ENCODE measurements at regions not wholly inside any gene's neighbourhood (a gene's known extent, or its start where the extent isn't known, plus 50 kb on each side); places are given as distances from the start of the nearest gene placed in this dataset.

DNA sequence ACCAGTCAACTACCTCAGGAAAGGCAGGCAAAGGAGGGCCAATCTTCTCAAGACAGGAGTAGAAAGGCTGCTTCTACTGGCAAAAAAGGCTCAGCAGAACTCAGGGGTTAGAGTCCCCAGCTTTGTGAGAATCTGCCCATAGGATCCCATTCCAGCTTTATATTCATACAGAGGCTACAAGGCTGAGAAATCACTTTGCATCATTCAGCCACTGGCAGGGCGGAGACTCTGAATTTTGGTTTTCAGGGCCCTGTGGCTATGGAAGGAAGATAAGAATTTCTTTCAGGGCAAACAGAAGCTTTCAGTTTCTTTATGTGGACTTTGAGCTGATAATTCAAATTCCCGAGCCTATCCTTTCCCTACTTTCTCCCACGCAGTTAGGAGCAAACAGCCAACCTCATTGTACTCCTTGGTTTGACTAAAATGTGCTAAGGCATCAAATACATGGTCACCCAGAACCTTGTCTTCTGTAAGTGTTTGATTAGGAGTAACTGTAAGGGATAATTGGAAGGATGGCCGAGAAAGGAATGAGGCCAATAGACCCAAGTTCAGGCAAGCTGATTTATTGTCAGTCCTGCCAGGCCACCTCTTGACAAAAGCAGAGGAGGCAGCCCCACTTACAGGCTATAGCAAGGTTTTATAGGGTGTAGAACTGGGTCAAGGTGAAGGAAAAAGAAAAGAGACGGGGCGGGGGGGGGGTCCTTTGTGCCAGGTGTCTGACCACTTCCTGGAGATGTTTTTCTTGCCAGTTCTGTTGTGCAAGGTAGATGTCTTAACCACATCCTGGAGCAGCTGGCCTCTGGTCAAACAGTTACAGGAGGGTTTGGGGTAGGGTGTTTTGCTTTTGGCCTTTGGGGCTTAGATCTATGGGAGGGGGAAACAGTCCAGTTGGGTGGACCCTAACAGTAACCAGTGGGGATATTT lies 165.3 kb upstream of the PPP1R2C start:
- Histone ChIP-seq H2AFZ (no peak overlapping the region), H3K4me3 (no peak overlapping the region), H3K4me2 (no peak overlapping the region), H4K20me1 (replicated peaks; ENCODE audit: insufficient read depth) (no peaks in the 10 kb centered on the region), H3K36me3 (ENCODE audit: insufficient read depth) (no peaks in the 10 kb centered on the region), H3F3A (replicated peaks; ENCODE audit: low read depth) (no peaks in the 10 kb centered on the region), H3K27ac (ENCODE audit: low read depth) (no peak overlapping the region), H3K4me1 (ENCODE audit: insufficient read depth) (peaks cover 2% of the 10 kb centered on the region; the same call in 1 of the 2 replicates), H3K27me3 (ENCODE audit: insufficient read depth) (no peaks in the 10 kb centered on the region), H3K79me2 (replicated peaks; ENCODE audit: insufficient read depth) (no peaks in the 10 kb centered on the region), H3K9me2 (ENCODE audit: insufficient read depth) (no peaks in the 10 kb centered on the region)
- no peak for DNase-seq (ENCODE audit: low spot score)
- TF ChIP-seq, protein P1, sequence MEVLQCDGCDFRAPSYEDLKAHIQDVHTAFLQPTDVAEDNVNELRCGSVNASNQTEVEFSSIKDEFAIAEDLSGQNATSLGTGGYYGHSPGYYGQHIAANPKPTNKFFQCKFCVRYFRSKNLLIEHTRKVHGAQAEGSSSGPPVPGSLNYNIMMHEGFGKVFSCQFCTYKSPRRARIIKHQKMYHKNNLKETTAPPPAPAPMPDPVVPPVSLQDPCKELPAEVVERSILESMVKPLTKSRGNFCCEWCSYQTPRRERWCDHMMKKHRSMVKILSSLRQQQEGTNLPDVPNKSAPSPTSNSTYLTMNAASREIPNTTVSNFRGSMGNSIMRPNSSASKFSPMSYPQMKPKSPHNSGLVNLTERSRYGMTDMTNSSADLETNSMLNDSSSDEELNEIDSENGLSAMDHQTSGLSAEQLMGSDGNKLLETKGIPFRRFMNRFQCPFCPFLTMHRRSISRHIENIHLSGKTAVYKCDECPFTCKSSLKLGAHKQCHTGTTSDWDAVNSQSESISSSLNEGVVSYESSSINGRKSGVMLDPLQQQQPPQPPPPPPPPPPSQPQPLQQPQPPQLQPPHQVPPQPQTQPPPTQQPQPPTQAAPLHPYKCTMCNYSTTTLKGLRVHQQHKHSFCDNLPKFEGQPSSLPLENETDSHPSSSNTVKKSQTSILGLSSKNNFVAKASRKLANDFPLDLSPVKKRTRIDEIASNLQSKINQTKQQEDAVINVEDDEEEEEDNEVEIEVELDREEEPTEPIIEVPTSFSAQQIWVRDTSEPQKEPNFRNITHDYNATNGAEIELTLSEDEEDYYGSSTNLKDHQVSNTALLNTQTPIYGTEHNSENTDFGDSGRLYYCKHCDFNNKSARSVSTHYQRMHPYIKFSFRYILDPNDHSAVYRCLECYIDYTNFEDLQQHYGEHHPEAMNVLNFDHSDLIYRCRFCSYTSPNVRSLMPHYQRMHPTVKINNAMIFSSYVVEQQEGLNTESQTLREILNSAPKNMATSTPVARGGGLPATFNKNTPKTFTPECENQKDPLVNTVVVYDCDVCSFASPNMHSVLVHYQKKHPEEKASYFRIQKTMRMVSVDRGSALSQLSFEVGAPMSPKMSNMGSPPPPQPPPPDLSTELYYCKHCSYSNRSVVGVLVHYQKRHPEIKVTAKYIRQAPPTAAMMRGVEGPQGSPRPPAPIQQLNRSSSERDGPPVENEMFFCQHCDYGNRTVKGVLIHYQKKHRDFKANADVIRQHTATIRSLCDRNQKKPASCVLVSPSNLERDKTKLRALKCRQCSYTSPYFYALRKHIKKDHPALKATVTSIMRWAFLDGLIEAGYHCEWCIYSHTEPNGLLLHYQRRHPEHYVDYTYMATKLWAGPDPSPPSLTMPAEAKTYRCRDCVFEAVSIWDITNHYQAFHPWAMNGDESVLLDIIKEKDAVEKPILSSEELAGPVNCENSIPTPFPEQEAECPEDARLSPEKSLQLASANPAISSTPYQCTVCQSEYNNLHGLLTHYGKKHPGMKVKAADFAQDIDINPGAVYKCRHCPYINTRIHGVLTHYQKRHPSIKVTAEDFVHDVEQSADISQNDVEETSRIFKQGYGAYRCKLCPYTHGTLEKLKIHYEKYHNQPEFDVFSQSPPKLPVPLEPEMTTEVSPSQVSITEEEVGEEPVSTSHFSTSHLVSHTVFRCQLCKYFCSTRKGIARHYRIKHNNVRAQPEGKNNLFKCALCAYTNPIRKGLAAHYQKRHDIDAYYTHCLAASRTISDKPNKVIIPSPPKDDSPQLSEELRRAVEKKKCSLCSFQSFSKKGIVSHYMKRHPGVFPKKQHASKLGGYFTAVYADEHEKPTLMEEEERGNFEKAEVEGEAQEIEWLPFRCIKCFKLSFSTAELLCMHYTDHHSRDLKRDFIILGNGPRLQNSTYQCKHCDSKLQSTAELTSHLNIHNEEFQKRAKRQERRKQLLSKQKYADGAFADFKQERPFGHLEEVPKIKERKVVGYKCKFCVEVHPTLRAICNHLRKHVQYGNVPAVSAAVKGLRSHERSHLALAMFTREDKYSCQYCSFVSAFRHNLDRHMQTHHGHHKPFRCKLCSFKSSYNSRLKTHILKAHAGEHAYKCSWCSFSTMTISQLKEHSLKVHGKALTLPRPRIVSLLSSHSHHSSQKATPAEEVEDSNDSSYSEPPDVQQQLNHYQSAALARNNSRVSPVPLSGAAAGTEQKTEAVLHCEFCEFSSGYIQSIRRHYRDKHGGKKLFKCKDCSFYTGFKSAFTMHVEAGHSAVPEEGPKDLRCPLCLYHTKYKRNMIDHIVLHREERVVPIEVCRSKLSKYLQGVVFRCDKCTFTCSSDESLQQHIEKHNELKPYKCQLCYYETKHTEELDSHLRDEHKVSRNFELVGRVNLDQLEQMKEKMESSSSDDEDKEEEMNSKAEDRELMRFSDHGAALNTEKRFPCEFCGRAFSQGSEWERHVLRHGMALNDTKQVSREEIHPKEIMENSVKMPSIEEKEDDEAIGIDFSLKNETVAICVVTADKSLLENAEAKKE (CRISPR knock-in tag; IDR thresholded peaks at IDR 0.05): no peak
- TF ChIP-seq STAT1 (IDR thresholded peaks at IDR 0.05; ENCODE audit: unreplicated experiment): no peak
- peaks cover 10% of the 10 kb centered on the region for H3K9me3 Mint-ChIP-seq
- no peak for ATAC-seq
- H3K27me3 Mint-ChIP-seq (ENCODE audit: insufficient read depth, low read depth, poor library complexity): no peaks in the 10 kb centered on the region
- H3K36me3 Mint-ChIP-seq (ENCODE audit: low read depth): peaks cover 9% of the 10 kb centered on the region; the same call in 2 of the 3 replicates
- no peak overlapping the region for H3K27ac Mint-ChIP-seq
- no peaks in the 10 kb centered on the region; the same call in 1 of the 3 replicates for H3K4me1 Mint-ChIP-seq
- no peak overlapping the region for H3K4me3 Mint-ChIP-seq

DNA sequence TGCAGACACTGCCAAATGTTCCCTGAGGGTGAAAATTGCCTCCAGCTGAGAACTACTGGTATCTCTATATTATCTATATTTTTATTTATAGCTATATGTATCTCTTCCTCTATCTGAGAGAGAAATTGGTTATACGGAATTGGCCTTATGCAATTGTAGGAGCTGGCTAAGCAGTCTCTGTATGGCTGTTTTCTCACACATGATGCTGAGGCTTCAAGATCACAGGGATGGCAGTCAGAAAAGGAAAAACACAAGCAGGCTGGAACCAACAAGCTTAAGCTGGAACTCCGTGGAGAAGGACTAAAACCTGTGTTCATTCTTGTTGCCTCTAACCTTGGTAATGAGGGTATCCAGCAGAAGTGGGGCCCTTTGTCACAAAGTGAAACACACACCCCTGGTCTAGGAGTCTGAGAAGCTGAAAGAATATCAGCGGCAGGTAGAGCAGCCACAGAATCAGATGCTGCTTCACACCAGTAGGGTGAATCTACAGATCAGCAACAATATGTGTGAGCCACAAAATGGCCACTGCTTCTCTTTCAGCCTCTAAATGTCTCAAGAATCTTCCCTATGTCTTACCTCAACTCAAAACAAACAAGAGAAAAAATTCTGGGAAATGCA lies 166.5 kb upstream of the PPP1R2C start:
- Mint-ChIP-seq H3K4me3 (no peak overlapping the region), H3K36me3 (ENCODE audit: low read depth) (peaks cover 2% of the 10 kb centered on the region; the same call in 2 of the 3 replicates), H3K4me1 (peaks cover 5% of the 10 kb centered on the region), H3K9me3 (peaks cover 4% of the 10 kb centered on the region; the same call in 1 of the 3 replicates), H3K27ac (no peak overlapping the region), H3K27me3 (ENCODE audit: insufficient read depth, low read depth, poor library complexity) (peaks cover 5% of the 10 kb centered on the region)
- Histone ChIP-seq H3K4me3 (no peak overlapping the region), H3K4me1 (ENCODE audit: insufficient read depth) (peaks cover 14% of the 10 kb centered on the region), H3K4me2 (no peak overlapping the region), H4K20me1 (replicated peaks; ENCODE audit: insufficient read depth) (no peaks in the 10 kb centered on the region), H3K27me3 (ENCODE audit: insufficient read depth) (no peaks in the 10 kb centered on the region), H3F3A (replicated peaks; ENCODE audit: low read depth) (no peaks in the 10 kb centered on the region), H3K27ac (ENCODE audit: low read depth) (no peak overlapping the region), H3K79me2 (replicated peaks; ENCODE audit: insufficient read depth) (no peaks in the 10 kb centered on the region), H2AFZ (no peak overlapping the region), H3K9me2 (ENCODE audit: insufficient read depth) (no peaks in the 10 kb centered on the region), H3K36me3 (ENCODE audit: insufficient read depth) (no peaks in the 10 kb centered on the region)
- ATAC-seq (no peak), DNase-seq (ENCODE audit: low spot score) (no peak)
- TF ChIP-seq ZNF114 (CRISPR knock-in tag; IDR thresholded peaks at IDR 0.05) (no peak), CREB1 (CRISPR knock-in tag; IDR thresholded peaks at IDR 0.05; ENCODE audit: low read depth) (no peak)

Measured in GM23338 (cell line).